ENCODE measurements at regions not wholly inside any gene's neighbourhood (a gene's known extent, or its start where the extent isn't known, plus 50 kb on each side); places are given as distances from the start of the nearest gene placed in this dataset.

- DNase-seq = no peak
Measured at GRCh38 chr10:83952314-83952713, 187.0 kb upstream of the GHITM start.

DNA sequence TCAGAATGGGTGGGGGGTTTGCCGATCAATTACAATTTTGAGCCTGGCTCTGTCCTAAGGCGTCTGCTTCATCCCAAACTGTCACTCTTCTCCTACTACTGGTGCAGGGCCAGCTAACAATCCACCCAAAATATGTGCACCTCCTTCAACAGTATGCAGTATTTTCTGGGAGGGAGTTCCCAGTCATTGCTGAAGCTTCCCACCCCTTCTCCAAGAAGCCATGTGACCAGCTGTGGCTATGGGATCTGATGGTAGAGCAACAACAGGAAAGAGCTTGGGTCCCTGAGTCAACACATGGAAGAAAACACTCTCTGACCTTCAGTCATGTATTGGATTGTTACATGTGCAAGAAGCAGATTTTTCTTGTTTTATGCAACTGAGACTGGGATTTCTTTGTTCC lies 185.7 kb upstream of the GHITM start:
- no peak for DNase-seq

GRCh38 chr10:83954193-83954799 lies 185.0 kb upstream of the GHITM start:
- DNase-seq = no peak

- DNase-seq = no peak
Measured at GRCh38 chr10:83955406-83955805, 183.9 kb upstream of the GHITM start.

DNA sequence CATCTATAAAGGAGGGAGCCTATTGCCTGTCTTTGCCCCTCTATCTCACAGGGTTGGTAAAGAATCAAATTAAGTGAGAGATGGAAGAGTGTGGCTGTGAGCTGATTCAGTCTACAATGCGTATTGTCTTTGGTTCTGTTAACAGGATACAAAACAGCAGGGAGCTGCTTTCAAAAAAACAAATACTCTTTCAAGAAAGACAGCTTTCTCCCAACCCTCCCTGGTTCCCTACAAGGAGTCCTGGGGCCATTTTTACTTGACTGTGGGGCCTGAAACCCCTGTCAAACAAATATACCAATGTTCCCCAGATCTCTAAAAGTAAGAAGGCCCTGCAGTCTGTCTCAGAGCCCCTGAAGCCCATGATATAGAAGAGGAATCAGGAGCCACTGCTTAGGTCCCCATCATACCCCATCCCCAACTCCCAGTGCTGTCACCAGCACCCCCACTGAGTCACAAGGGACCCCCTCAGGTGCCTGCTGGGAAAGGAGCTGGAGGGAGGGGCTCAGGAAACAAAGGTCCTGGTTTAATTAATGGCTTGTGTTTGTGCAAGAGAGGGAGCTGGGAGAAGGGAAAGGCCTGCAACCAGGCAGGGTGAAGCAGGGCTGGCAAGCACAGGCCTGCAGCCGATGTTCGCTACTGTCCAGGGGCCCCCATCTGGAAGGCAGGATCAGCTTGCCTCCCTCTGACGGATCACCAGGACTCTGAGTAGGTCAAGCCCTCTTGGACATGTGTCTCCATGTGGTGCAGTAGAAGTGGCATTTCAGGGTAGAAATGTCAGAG lies 182.0 kb upstream of the GHITM start:
- no peak for DNase-seq

GRCh38 chr10:83959328-83959727 lies 180.0 kb upstream of the GHITM start:
- no peak for DNase-seq

DNA sequence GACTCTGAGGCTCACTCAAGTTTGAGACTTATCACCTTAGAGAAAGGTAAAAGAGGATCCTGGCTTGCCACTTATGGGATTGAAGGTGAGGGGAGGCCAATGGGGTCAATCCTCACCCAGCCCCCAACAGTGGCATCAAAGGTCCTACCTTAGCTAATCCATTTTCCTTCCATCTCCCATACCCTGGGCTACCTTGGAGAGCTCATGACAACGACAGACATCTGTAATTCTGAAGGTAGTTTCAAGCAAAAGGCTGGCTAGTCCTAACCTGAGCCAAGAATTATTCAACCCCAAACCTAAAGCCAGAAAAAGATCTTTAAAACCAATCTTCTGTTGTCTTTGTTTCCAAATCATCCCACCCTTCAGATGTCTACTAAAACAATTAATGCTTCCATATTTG lies 179.2 kb upstream of the GHITM start:
- no peak for DNase-seq

DNA sequence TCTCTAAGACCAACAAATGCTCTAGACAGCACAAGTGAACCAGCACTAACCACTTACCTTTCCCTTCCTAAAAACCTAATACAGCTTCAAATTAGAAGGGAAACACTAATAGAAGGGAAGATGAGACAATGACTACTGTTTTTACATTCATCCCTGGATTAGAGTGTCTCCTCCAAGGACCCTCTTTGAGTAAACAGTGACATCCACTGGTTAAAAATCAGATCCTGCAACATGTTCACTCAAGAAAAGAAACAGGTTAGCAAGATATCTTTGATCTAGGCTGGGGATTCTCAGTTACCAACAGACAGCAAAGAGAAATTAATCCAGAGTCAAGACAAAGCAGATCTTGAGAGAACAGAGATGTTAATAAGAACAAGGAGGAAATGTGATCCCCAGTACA lies 177.7 kb upstream of the GHITM start:
- DNase-seq = no peak

- DNase-seq = no peak
Measured at GRCh38 chr10:83963446-83963845, 175.9 kb upstream of the GHITM start.

DNA sequence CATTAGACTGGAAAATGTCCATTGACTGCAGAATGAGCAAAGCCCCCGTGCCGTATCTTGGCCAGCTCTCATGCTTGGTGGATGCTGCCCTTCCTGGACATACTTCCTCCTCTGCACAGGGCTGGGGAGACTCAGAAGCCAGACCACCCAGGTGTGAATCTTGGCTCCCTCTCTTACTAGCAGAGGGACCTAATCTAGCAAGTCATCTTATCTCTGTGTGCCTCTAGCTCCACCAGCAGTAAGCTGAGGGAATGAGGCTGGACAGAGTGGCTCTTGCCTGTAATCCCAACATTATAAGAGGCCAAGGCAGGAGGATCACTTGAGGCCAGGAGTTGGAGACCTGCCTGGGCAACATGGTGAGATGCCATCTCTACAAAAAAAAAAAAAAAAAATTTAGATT lies 173.8 kb upstream of the GHITM start:
- DNase-seq = no peak

DNA sequence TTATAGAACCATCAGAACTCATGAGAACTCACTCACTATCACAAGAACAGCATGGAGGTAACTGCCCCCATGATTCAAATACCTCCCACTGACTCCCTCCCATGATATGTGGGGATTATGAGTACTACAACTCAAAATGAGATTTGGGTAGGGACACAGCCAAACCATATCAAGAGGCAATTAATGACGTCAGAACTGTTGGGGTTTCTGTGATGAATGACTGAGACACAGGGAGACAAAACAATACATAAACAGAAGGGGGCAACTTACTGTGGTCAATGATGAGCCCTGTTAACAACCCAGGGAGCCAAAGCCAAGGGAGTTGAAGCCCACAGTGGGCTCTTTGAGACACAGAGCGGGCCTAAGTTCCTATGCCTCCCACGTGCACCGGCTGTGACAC lies 171.3 kb upstream of the GHITM start:
- DNase-seq = no peak

- DNase-seq = no peak
Measured at GRCh38 chr10:83978681-83979383, 160.5 kb upstream of the GHITM start.

- DNase-seq = no peak
Measured at GRCh38 chr10:83982812-83983211, 156.5 kb upstream of the GHITM start.

GRCh38 chr10:83983578-83984255 lies 155.6 kb upstream of the GHITM start:
- DNase-seq = no peak

DNA sequence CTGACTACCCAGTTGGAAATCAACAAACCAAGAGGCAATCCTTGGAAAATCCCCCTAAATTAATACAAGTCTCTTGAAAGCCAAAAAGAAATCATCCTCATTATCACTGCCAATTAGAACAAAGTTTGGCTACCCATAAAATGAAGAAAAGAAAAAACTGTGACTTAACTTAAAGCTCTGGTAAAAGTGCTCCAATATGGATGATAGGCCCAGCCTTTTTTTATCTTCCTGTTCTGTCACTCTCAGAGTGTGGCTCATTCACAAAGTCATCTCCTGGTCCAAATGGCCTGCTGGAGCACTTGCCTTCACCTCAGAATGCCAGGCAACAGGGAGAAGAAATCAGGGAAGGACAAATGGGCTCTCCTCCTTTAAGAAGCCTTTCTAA lies 155.1 kb upstream of the GHITM start:
- no peak for DNase-seq

DNA sequence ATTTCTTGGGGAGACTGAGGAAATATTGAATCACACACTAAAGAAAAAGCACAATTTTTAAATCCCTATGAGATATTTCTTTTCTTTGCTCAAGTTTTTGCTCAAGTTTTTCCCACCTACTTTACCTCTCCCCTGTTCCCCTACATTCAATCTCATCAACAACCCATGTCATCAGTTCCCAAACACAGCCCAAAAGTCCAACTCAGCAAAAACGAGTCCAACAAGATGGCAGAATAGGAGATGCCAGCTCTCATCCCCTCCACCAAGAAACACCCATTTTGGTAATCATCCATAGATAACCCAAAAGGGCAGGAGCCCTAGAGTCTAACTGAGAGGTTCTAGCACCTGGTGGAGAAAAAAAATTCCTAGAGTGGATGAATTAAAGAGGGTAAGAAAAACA lies 152.5 kb upstream of the GHITM start:
- DNase-seq = no peak

- no peak for DNase-seq
Measured at GRCh38 chr10:83987216-83987615, 152.1 kb upstream of the GHITM start.

GRCh38 chr10:83988435-83988834 lies 150.9 kb upstream of the GHITM start:
- no peak for DNase-seq

DNA sequence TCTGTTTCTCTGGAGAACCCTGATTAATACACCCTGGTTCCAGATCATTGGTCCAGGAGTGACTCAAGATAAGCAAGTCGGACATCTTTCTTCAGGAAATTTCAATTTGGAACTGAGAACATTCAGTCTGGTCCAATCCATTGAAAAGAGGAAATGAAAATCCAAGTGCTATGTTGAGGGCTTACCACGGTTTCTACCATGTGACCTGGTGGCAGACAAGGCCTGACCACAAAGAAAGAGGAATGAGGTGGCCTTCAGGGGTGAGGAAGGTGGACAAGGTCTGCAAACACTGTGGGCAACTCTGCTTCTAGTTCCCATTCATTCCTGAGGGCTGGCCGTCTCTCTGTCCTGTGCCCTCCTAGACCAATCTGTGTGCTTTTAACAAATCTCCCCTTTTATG lies 149.2 kb upstream of the GHITM start:
- no peak for DNase-seq

- DNase-seq = peak; percentile 6
Measured at GRCh38 chr10:83991986-83992753, 147.1 kb upstream of the GHITM start.

- no peak for DNase-seq
Measured at GRCh38 chr10:83994325-83994724, 145.0 kb upstream of the GHITM start.

GRCh38 chr10:83995738-83996331 lies 143.5 kb upstream of the GHITM start:
- peak; percentile 4 for DNase-seq
